ENCODE measurements at regions not wholly inside any gene's neighbourhood (a gene's known extent, or its start where the extent isn't known, plus 50 kb on each side); places are given as distances from the start of the nearest gene placed in this dataset.

GRCh38 chr18:5036523-5036922 lies 160.5 kb downstream of the AKAIN1 start:
- TF ChIP-seq CTCF (IDR thresholded peaks at IDR 0.05) (no peak), EZH2 (IDR thresholded peaks at IDR 0.05; ENCODE audit: borderline replicate concordance, insufficient read depth, low read depth, low read length, poor library complexity, severe bottlenecking) (no peak)

Data from B cell (primary cell).